H1 (cell line): ENCODE measurements at regions not wholly inside any gene's neighbourhood (a gene's known extent, or its start where the extent isn't known, plus 50 kb on each side); places are given as distances from the start of the nearest gene placed in this dataset.

Experiments used
- CHD7 ChIP-seq: fragments of 300-600 bp; sonication (generic); IDR thresholded peaks from 2 replicates; pipeline ENCODE4 v1.7.1; 2012; ENCODE audit warnings: low read length, moderate library complexity, mild to moderate bottlenecking, inconsistent platforms; ENCODE audit not compliant: insufficient replicate concordance
- EZH2 ChIP-seq: fragments of 200-600 bp; sonication (generic); IDR thresholded peaks from 2 replicates; pipeline ENCODE4 v1.7.1; 2012; ENCODE audit warnings: low read depth, mild to moderate bottlenecking, moderate library complexity, low read length, inconsistent platforms; ENCODE audit not compliant: severe bottlenecking
- GABPA ChIP-seq: IDR thresholded peaks from 2 replicates; pipeline ENCODE4 v1.6.1; 2011; ENCODE audit warnings: mild to moderate bottlenecking, low read length, moderate library complexity, borderline replicate concordance; ENCODE audit not compliant: insufficient read depth
- HDAC6 ChIP-seq: IDR thresholded peaks from one replicate; pipeline ENCODE4 v1.7.1; 2012; ENCODE audit warnings: low read depth, mild to moderate bottlenecking, inconsistent platforms, low read length, moderate library complexity
- JUN ChIP-seq: IDR thresholded peaks from 2 replicates; pipeline ENCODE4 v1.6.1; 2011; ENCODE audit warnings: low read depth, mild to moderate bottlenecking, improper control_type of control experiment, low read length
- KDM1A ChIP-seq: fragments of 200-600, 300-600 bp; sonication (generic); IDR thresholded peaks from 2 replicates; pipeline ENCODE4 v1.7.1; 2016; ENCODE audit warnings: mild to moderate bottlenecking, low read length, borderline replicate concordance
- RXRA ChIP-seq: IDR thresholded peaks from 2 replicates; pipeline ENCODE4 v1.6.1; 2011; ENCODE audit warnings: low read depth, mild to moderate bottlenecking, low read length, moderate library complexity; ENCODE audit not compliant: insufficient read depth
- SP4 ChIP-seq: IDR thresholded peaks from 2 replicates; pipeline ENCODE4 v1.6.1; 2012; ENCODE audit warnings: low read length, inconsistent platforms
- ZNF274 ChIP-seq: IDR thresholded peaks from 2 replicates; pipeline ENCODE4 v1.7.0; 2012; ENCODE audit warnings: low read length, borderline replicate concordance; ENCODE audit errors: extremely low read depth

GRCh38 chr2:236365258-236366048 is 101.2 kb upstream of the ASB18 start (continued):
- no peak for TF ChIP-seq CHD7
- no peak for TF ChIP-seq JUN
- TF ChIP-seq HDAC6 = no peak
- no peak for TF ChIP-seq GABPA
- no peak for TF ChIP-seq KDM1A
- no peak for TF ChIP-seq RXRA
- TF ChIP-seq ZNF274 = no peak
- no peak for TF ChIP-seq SP4
- no peak for TF ChIP-seq EZH2
